Heart left ventricle (tissue), 16 donors: ENCODE measurements at regions not wholly inside any gene's neighbourhood (a gene's known extent, or its start where the extent isn't known, plus 50 kb on each side); places are given as distances from the start of the nearest gene placed in this dataset.

Experiments
- ATAC-seq, 4 donors: fragments of 200-7000 bp; cut with Tn5 transposase; one replicate each; pipeline ENCODE4 v1.9.1; 2020 to 2022; ENCODE audit warnings: moderate library complexity in 4 of 4, mild to moderate bottlenecking in 3 of 4, moderate number of reproducible peaks in 1 of 4
- DNase-seq, 5 donors: peaks; one replicate each; pipeline ENCODE4 v3.0.0-alpha.2; 2020
- H3K27ac ChIP-seq, 12 donors: fragments of 200-600 bp; sonication (generic) in 4 of 12; one replicate each; pipeline versions ENCODE4 v1.5.0 to v1.8.0; 2016 to 2022; ENCODE audit warnings: mild to moderate bottlenecking in 2 of 12
- H3K27me3 ChIP-seq, 9 donors: fragments of 200-600 bp; sonication (generic) in 2 of 9; one replicate each; pipeline versions ENCODE4 v1.5.1 to v1.8.0; 2016 to 2022; ENCODE audit warnings: mild to moderate bottlenecking in 3 of 9
- H3K36me3 ChIP-seq, 9 donors: fragments of 200-600 bp; sonication (generic) in 2 of 9; one replicate each; pipeline versions ENCODE4 v1.5.0 to v1.8.0; 2018 to 2022; ENCODE audit warnings: mild to moderate bottlenecking in 2 of 9
- H3K4me1 ChIP-seq, 12 donors: fragments of 200-600 bp; sonication (generic) in 4 of 12; one replicate each; pipeline versions ENCODE4 v1.5.0 to v1.8.0; 2016 to 2022; ENCODE audit warnings: mild to moderate bottlenecking in 3 of 12
- H3K4me3 ChIP-seq, 12 donors: fragments of 200-600 bp; sonication (generic) in 4 of 12; one replicate each; pipeline versions ENCODE4 v1.5.0 to v1.8.0; 2017 to 2022; ENCODE audit warnings: mild to moderate bottlenecking in 9 of 12, moderate library complexity in 4 of 12
- H3K9me3 ChIP-seq, 12 donors: fragments of 200-600 bp; sonication (generic) in 4 of 12; one replicate each; pipeline versions ENCODE4 v1.5.0 to v1.8.0; 2016 to 2022; ENCODE audit warnings: mild to moderate bottlenecking in 1 of 12
- CTCF ChIP-seq, 12 donors: fragments of 200-600 bp; sonication (generic) in 4 of 12; IDR thresholded peaks; one replicate each; pipeline versions ENCODE4 v1.5.0 to v1.8.0; 2018 to 2022; ENCODE audit warnings: antibody characterized with exemption in 12 of 12, mild to moderate bottlenecking in 5 of 12
- POLR2A ChIP-seq, 2 donors: fragments of 450-650 bp; IDR thresholded peaks; one replicate each; pipeline ENCODE4 v1.6.1; 2017; ENCODE audit warnings: antibody characterized with exemption in 2 of 2, mild to moderate bottlenecking in 2 of 2, moderate library complexity in 2 of 2
- WGBS, 4 donors: extraction: QIAGEN DNeasy Blood & Tissue Kit in 2 of 4; methylation state at CpG; one replicate each; pipeline versions ENCODE4 v1.1.5 to v1.1.7; 2013 to 2018; 5-methylcytosine and 5-hydroxymethylcytosine counted together
- intact Hi-C, 10 donors: fragments of 100-400 bp; cut with DNase I; formaldehyde crosslinking; loops; one replicate each; pipeline versions ENCODE4 v1.11.1 to v1.14.2; 2022
- donor health status: ischemic (EF 13 %, LVEDD 7.1; RV severe dilation, severe dysfunction).
- donor health status: healthy with polysubstance abuse.
- donor health status: DM: no; HTN: yes; CAD: no.
- donor health status: DM: no; HTN: no; CAD: no.
- donor health status: ischemic (EF 25% LVEDD 6.9; RV normal size, moderate dysfunction).
- donor health status: ischemic (EF 25% LVEDD 5.7; RV mildly dilated, moderate dysfunction).
- donor health status: healthy.
- donor health status: DM: yes; HTN: yes; CAD: no.
- donor health status: ischemic (EF 35%, LVEDD 5.7; RV mildly dilated, moderate dysfunction).
- donor health status: nonischemic (EF 11% LVEDD 7.7; RV severe dilation, severe dysfunction).
- donor health status: DM: yes; HTN: yes; CAD: no.
- donor health status: PGD.
- donor health status: ischemic (EF 29% LVEDD 5.4; RV normal size, mild dysfunction).
- donor health status: nonischemic (EF 23%, LVEDD 6.1; RV moderate dilation, normal function).

DNA sequence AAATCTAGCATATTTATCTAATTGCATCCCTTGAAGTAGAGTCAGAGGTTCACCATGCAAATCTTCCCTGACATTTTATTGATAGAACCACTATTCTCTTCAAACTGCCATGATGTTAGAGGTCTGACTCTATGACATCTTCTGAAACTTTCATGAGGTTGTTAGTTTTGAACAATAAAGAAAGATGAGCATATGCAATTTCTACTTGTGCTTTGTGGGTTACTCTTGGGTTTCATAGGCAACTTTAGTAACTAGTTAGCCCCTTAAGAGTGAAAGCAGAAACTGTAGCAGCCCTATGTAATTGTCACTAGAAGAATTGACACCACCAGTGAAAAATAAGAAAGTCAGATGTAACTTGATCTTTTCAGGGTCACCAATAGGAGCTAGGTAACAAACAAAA, 53.1 kb upstream of the ZEB2 start:
- Histone ChIP-seq H3K27ac (no peak overlapping the region), H3K27me3 (no peaks in the 10 kb centered on the region), H3K36me3 (no peaks in the 10 kb centered on the region), H3K4me3 (no peak overlapping the region), H3K4me1 (no peaks in the 10 kb centered on the region), H3K9me3 (no peaks in the 10 kb centered on the region)
- intact Hi-C loops = no loop called here
- no peak for ATAC-seq
- DNase-seq = no peak
- TF ChIP-seq CTCF (IDR thresholded peaks at IDR 0.05) (no peak), POLR2A (IDR thresholded peaks at IDR 0.05) (no peak)

GRCh38 chr2:144571770-144572169, 51.9 kb upstream of the ZEB2 start:
- ATAC-seq (no peak), DNase-seq (no peak)
- Histone ChIP-seq H3K27ac (no peak overlapping the region), H3K27me3 (no peaks in the 10 kb centered on the region), H3K36me3 (no peaks in the 10 kb centered on the region), H3K9me3 (no peaks in the 10 kb centered on the region), H3K4me1 (no peaks in the 10 kb centered on the region), H3K4me3 (no peak overlapping the region)
- TF ChIP-seq CTCF (IDR thresholded peaks at IDR 0.05) (no peak), POLR2A (IDR thresholded peaks at IDR 0.05) (no peak)
- intact Hi-C loops = no loop called here
- WGBS, 4 donors = 40 to 100% (median 70%) methylated on average over 1 of the region's 1 CpG

DNA sequence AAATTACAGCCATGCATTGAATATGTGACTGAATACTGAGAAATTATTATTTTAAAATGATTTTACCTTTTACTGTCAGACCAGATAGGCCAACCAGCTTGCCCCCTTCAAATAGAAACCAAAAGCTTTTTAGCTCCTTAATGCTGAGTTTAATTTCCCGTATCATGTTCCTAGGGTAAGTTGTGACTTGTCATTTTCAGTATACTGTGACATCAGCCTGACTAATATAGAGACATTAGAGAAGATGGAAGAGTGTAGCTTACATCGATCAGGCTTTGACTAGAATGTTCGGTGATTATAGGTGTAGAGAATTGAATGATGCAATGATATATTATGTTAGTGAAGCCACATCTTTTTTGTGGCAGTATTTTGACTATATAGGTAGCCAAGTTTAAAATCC, 50.6 kb upstream of the ZEB2 start:
- Histone ChIP-seq H3K4me1 (no peaks in the 10 kb centered on the region), H3K27ac (no peak overlapping the region), H3K27me3 (no peaks in the 10 kb centered on the region), H3K9me3 (no peaks in the 10 kb centered on the region), H3K36me3 (no peaks in the 10 kb centered on the region), H3K4me3 (no peak overlapping the region)
- TF ChIP-seq CTCF (IDR thresholded peaks at IDR 0.05) = no peak
- no peak for TF ChIP-seq POLR2A (IDR thresholded peaks at IDR 0.05)
- WGBS, 4 donors = 92 to 94% (median 93%) methylated on average over 3 of the region's 3 CpGs
- ATAC-seq (no peak), DNase-seq (no peak)
- intact Hi-C loops = no loop called here
